H9 (cell line): ENCODE measurements at regions not wholly inside any gene's neighbourhood (a gene's known extent, or its start where the extent isn't known, plus 50 kb on each side); places are given as distances from the start of the nearest gene placed in this dataset.

Experiments
- DNase-seq: peaks from one replicate; pipeline ENCODE4 v3.0.0-alpha.2; 2017
- H2AFZ ChIP-seq: one replicate; pipeline ENCODE4 v1.6.1; 2013; ENCODE audit warnings: mild to moderate bottlenecking, low read length, control low read depth, moderate library complexity
- H2AK5ac ChIP-seq: 2 replicates; pipeline ENCODE4 v1.6.1; 2013; ENCODE audit warnings: low read length, control low read depth, mixed read lengths; ENCODE audit not compliant: insufficient read length
- H2BK120ac ChIP-seq: one replicate; pipeline ENCODE4 v1.6.1; 2013; ENCODE audit warnings: low read depth, mild to moderate bottlenecking, low read length, control low read depth, inconsistent platforms; ENCODE audit not compliant: poor library complexity, severe bottlenecking
- H2BK12ac ChIP-seq: 2 replicates; pipeline ENCODE4 v1.6.1; 2013; ENCODE audit warnings: low read length, control low read depth, mixed read lengths, low read depth; ENCODE audit not compliant: insufficient read length
- H2BK15ac ChIP-seq: 2 replicates; pipeline ENCODE4 v1.6.1; 2013; ENCODE audit warnings: low read depth, low read length, control low read depth
- H2BK20ac ChIP-seq: one replicate; pipeline ENCODE4 v1.6.1; 2013; ENCODE audit warnings: low read depth, mild to moderate bottlenecking, low read length, control low read depth, inconsistent platforms; ENCODE audit not compliant: poor library complexity, severe bottlenecking
- H2BK5ac ChIP-seq: 2 replicates; pipeline ENCODE4 v1.6.1; 2013; ENCODE audit warnings: low read length, control low read depth, mixed read lengths; ENCODE audit not compliant: insufficient read length
- H3K14ac ChIP-seq: 2 replicates; pipeline ENCODE4 v1.6.1; 2013; ENCODE audit warnings: low read length, control low read depth; ENCODE audit not compliant: insufficient read depth
- H3K18ac ChIP-seq: 2 replicates; pipeline ENCODE4 v1.6.1; 2013; ENCODE audit warnings: low read depth, mild to moderate bottlenecking, mixed read lengths, low read length, control low read depth; ENCODE audit not compliant: insufficient read length
- H3K23ac ChIP-seq: 2 replicates; pipeline ENCODE4 v1.6.1; 2013; ENCODE audit warnings: low read length, control low read depth, mixed read lengths, low read depth; ENCODE audit not compliant: insufficient read length
- H3K23me2 ChIP-seq: 2 replicates; pipeline ENCODE4 v1.6.1; 2013; ENCODE audit warnings: low read depth, mild to moderate bottlenecking, mixed read lengths, low read length, control low read depth; ENCODE audit not compliant: insufficient read length, poor library complexity, severe bottlenecking
- H3K27ac ChIP-seq: 2 replicates; pipeline ENCODE4 v1.5.1; 2013; ENCODE audit warnings: low read length, control low read depth, mixed read lengths, low read depth; ENCODE audit not compliant: insufficient read length
- H3K27me3 ChIP-seq: 2 replicates; pipeline ENCODE4 v1.6.1; 2013; ENCODE audit warnings: low read length, control low read depth, inconsistent platforms; ENCODE audit not compliant: insufficient read depth
- H3K4ac ChIP-seq: 2 replicates; pipeline ENCODE4 v1.6.1; 2013; ENCODE audit warnings: low read depth, mild to moderate bottlenecking, control low read depth, inconsistent platforms, low read length, moderate library complexity
- H3K4me1 ChIP-seq: 2 replicates; pipeline ENCODE4 v1.6.1; 2013; ENCODE audit warnings: low read length, control low read depth, inconsistent platforms; ENCODE audit not compliant: insufficient read depth
- H3K4me2 ChIP-seq: 2 replicates; pipeline ENCODE4 v1.6.1; 2013; ENCODE audit warnings: low read length, control low read depth, mixed read lengths; ENCODE audit not compliant: insufficient read length, insufficient read depth
- H3K56ac ChIP-seq: 2 replicates; pipeline ENCODE4 v1.6.1; 2013; ENCODE audit warnings: low read depth, mild to moderate bottlenecking, mixed read lengths, low read length, control low read depth; ENCODE audit not compliant: insufficient read length
- H3K79me1 ChIP-seq: 2 replicates; pipeline ENCODE4 v1.6.1; 2013; ENCODE audit warnings: low read depth, mild to moderate bottlenecking, moderate library complexity, low read length, control low read depth, inconsistent platforms; ENCODE audit not compliant: insufficient read depth, poor library complexity, severe bottlenecking
- H3K79me2 ChIP-seq: 2 replicates; pipeline ENCODE4 v1.6.1; 2013; ENCODE audit warnings: low read length, control low read depth, inconsistent platforms; ENCODE audit not compliant: insufficient read depth
- H3K9ac ChIP-seq: 2 replicates; pipeline ENCODE4 v1.6.1; 2013; ENCODE audit warnings: low read length, control low read depth, mixed read lengths; ENCODE audit not compliant: insufficient read length; ENCODE audit errors: extremely low read depth
- H3K9me3 ChIP-seq: one replicate; pipeline ENCODE4 v1.6.1; 2013; ENCODE audit warnings: low read depth, low read length, inconsistent platforms; ENCODE audit not compliant: control insufficient read depth
- H3T11ph ChIP-seq: one replicate; pipeline ENCODE4 v1.6.1; 2013; ENCODE audit warnings: mild to moderate bottlenecking, low read length, control low read depth, inconsistent platforms
- H4K20me1 ChIP-seq: one replicate; pipeline ENCODE4 v1.6.1; 2013; ENCODE audit not compliant: control insufficient read depth, insufficient read length, insufficient read depth
- H4K5ac ChIP-seq: 2 replicates; pipeline ENCODE4 v1.6.1; 2013; ENCODE audit warnings: low read depth, mild to moderate bottlenecking, mixed read lengths, low read length, control low read depth; ENCODE audit not compliant: insufficient read length
- H4K8ac ChIP-seq: replicated peaks from 2 replicates; pipeline ENCODE4 v1.6.1; 2013; ENCODE audit warnings: low read length, control low read depth, mixed read lengths, low read depth; ENCODE audit not compliant: insufficient read length
- H4K91ac ChIP-seq: 2 replicates; pipeline ENCODE4 v1.6.1; 2013; ENCODE audit warnings: low read depth, mild to moderate bottlenecking, moderate library complexity, mixed read lengths, low read length, control low read depth; ENCODE audit not compliant: insufficient read length
- H3K27ac Mint-ChIP-seq, 3 experiments: 2 replicates in 2 of 3; 3 replicates in 1 of 3; pipeline ENCODE4 v1.8.0; 2020 to 2021; ENCODE audit warnings: mixed read lengths in 3 of 3, mild to moderate bottlenecking in 1 of 3, moderate library complexity in 1 of 3
- H3K27me3 Mint-ChIP-seq: 2 replicates; pipeline ENCODE4 v1.8.0; 2021; ENCODE audit warnings: low read depth, mild to moderate bottlenecking, moderate library complexity, mixed read lengths
- H3K36me3 Mint-ChIP-seq, 3 experiments: 2 replicates in 2 of 3; 3 replicates in 1 of 3; pipeline ENCODE4 v1.8.0; 2020 to 2021; ENCODE audit warnings: low read depth in 3 of 3, mixed read lengths in 3 of 3; ENCODE audit not compliant: insufficient read depth in 1 of 3
- H3K4me1 Mint-ChIP-seq, 2 experiments: 2 replicates each; pipeline ENCODE4 v1.8.0; 2020; ENCODE audit warnings: mixed read lengths in 2 of 2
- H3K4me3 Mint-ChIP-seq, 2 experiments: 2 replicates in 1 of 2; 3 replicates in 1 of 2; pipeline ENCODE4 v1.8.0; 2020 to 2021; ENCODE audit warnings: mild to moderate bottlenecking in 2 of 2, mixed read lengths in 2 of 2, moderate library complexity in 1 of 2
- H3K9me3 Mint-ChIP-seq, 2 experiments: 2 replicates in 1 of 2; 3 replicates in 1 of 2; pipeline ENCODE4 v1.8.0; 2020; ENCODE audit warnings: mild to moderate bottlenecking in 2 of 2, mixed read lengths in 2 of 2, moderate library complexity in 1 of 2
- CTCF ChIP-seq: fragments of 200-600 bp; sonication (generic); conservative IDR thresholded peaks from 3 replicates; pipeline ENCODE4 v1.8.0; 2021; ENCODE audit warnings: antibody characterized with exemption, mild to moderate bottlenecking
- WGBS: extraction: QIAGEN DNeasy Blood & Tissue Kit; methylation state at CpG from one replicate; pipeline ENCODE4 v1.1.7; 2013; ENCODE audit warnings: missing lambda C conversion rate, low lambda C conversion rate, mixed read lengths; ENCODE audit not compliant: insufficient read length; ENCODE audit errors: extremely low coverage; 5-methylcytosine and 5-hydroxymethylcytosine counted together

DNA sequence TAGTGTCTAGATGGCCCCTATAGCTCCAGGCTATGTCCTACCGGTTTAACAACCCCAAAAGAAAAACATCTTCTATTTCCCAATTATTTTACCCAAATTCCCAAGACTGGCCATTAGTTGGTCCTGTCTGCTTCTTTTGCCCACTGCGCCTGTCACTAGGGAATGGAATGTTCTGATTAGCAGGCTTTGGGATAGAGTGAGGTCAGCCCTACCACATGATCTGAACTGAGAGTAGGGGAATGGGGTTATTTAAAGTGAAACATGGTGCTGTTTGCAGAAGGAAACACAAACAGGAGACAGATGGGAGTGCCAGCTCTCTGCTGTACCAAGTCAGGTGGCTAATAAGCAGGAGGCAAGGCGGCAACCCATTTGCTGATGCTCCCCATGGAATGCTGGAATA is 635.6 kb upstream of the CFAP20DC start:
- no peak overlapping the region for H3K18ac ChIP-seq
- no peaks in the 10 kb centered on the region for H3K27me3 Mint-ChIP-seq
- H3K27ac ChIP-seq: no peak overlapping the region
- no peaks in the 10 kb centered on the region; a peak in 1 of 5 replicates for H3K9me3 Mint-ChIP-seq
- WGBS: no CpG with 5 or more reads among the region's 3 CpGs
- H3K4me2 ChIP-seq: no peak overlapping the region
- H3K4me1 ChIP-seq: no peaks in the 10 kb centered on the region
- H3K4ac ChIP-seq: no peak overlapping the region
- no peaks in the 10 kb centered on the region for H3K9me3 ChIP-seq
- H3K36me3 Mint-ChIP-seq: no peaks in the 10 kb centered on the region
- H2BK120ac ChIP-seq: no peak overlapping the region
- H3K4me3 Mint-ChIP-seq: no peak overlapping the region
- no peaks in the 10 kb centered on the region for H3K79me2 ChIP-seq
- H2AFZ ChIP-seq: no peak overlapping the region
- H4K8ac ChIP-seq: no peak overlapping the region
- H3K27me3 ChIP-seq: no peaks in the 10 kb centered on the region
- H3K14ac ChIP-seq: no peak overlapping the region
- H2BK12ac ChIP-seq: no peak overlapping the region
- no peak for DNase-seq
- H3K4me1 Mint-ChIP-seq: no peaks in the 10 kb centered on the region
- no peak overlapping the region for H2BK20ac ChIP-seq
- no peak overlapping the region for H2BK15ac ChIP-seq
- no peaks in the 10 kb centered on the region for H3K23me2 ChIP-seq
- no peak overlapping the region for H3K27ac Mint-ChIP-seq
- no peak overlapping the region for H4K5ac ChIP-seq
- H2AK5ac ChIP-seq: no peak overlapping the region
- H3K9ac ChIP-seq: no peak overlapping the region
- H2BK5ac ChIP-seq: no peak overlapping the region
- no peak overlapping the region for H3K56ac ChIP-seq
- no peaks in the 10 kb centered on the region for H4K20me1 ChIP-seq
- H3T11ph ChIP-seq: no peak overlapping the region
- no peaks in the 10 kb centered on the region for H3K79me1 ChIP-seq
- no peak overlapping the region for H3K23ac ChIP-seq
- no peak overlapping the region for H4K91ac ChIP-seq
- TF ChIP-seq CTCF: no peak
